K562 (cell line): ENCODE measurements at regions not wholly inside any gene's neighbourhood (a gene's known extent, or its start where the extent isn't known, plus 50 kb on each side); places are given as distances from the start of the nearest gene placed in this dataset.

Experiments
- ATAC-seq: fragments of 200-7000 bp; cut with Tn5 transposase; 3 replicates; pipeline ENCODE4 v1.9.1; 2020; ENCODE audit warnings: moderate library complexity
- BruUV-seq: library from RNA; stranded (reverse); fragments of 400-500 nt; replicated peaks from 2 replicates; lab custom pipeline; 2021; lab: Mats Ljungman, UMichigan
- CTCF ChIA-PET: fragments of 300-600 bp; formaldehyde crosslinking; extraction: SDS; loops from one replicate; lab custom pipeline; 2021; ENCODE audit warnings: low intra/inter-chr PET ratio; lab: Yijun Ruan, JAX
- POLR2A ChIA-PET: fragments of 300-600, 350-650 bp; sonication (Branson Sonifier 250); formaldehyde crosslinking; extraction: SDS; loops from one replicate; lab custom pipeline; 2021; ENCODE audit warnings: antibody characterized with exemption, inconsistent platforms; lab: Yijun Ruan, JAX
- DNase-seq, 4 experiments: peaks; one replicate each; pipeline versions ENCODE4 v3.0.0 to v3.0.0-alpha.2; 2011 to 2018; ENCODE audit warnings: low spot score in 3 of 4, mixed read lengths in 3 of 4; ENCODE audit errors: extremely low read depth in 1 of 4
- FAIRE-seq: peaks from 2 replicates; lab custom pipeline; 2011; peaks lifted over from hg19 to GRCh38; lab: Jason Lieb, UNC
- H2AFZ ChIP-seq: 2 replicates; pipeline ENCODE4 v1.6.0; 2011; ENCODE audit warnings: low read depth, low read length, control low read depth, inconsistent platforms
- H3K27ac ChIP-seq: fragments of 200-600 bp; 3 replicates; pipeline ENCODE4 v1.8.0; 2011; ENCODE audit warnings: low read depth, mild to moderate bottlenecking, control low read depth, inconsistent platforms, low read length, moderate library complexity, mixed read lengths; ENCODE audit errors: extremely low read depth
- H3K27me3 ChIP-seq, 2 experiments: fragments of 300-600 bp in 1 of 2; 2 replicates in 1 of 2; 3 replicates in 1 of 2; pipeline versions ENCODE4 v1.6.0 to v1.8.0; 2011; ENCODE audit warnings: inconsistent platforms in 2 of 2, low read length in 2 of 2, mild to moderate bottlenecking in 1 of 2, mixed read lengths in 1 of 2, moderate library complexity in 1 of 2; ENCODE audit not compliant: control insufficient read depth in 2 of 2, insufficient read depth in 2 of 2
- H3K36me3 ChIP-seq: fragments of 300-600 bp; 3 replicates; pipeline ENCODE4 v1.8.0; 2011; ENCODE audit warnings: mild to moderate bottlenecking, low read length, inconsistent platforms; ENCODE audit not compliant: control insufficient read depth, insufficient read depth
- H3K4me1 ChIP-seq, 2 experiments: fragments of 200-600 bp in 1 of 2; replicated peaks in 1 of 2; 2 replicates in 1 of 2; 3 replicates in 1 of 2; pipeline versions ENCODE4 v1.5.1 to v1.8.0; 2011; ENCODE audit warnings: inconsistent platforms in 2 of 2, low read length in 2 of 2, mild to moderate bottlenecking in 1 of 2, mixed read lengths in 1 of 2, moderate library complexity in 1 of 2; ENCODE audit not compliant: control insufficient read depth in 2 of 2, insufficient read depth in 2 of 2
- H3K4me2 ChIP-seq: 2 replicates; pipeline ENCODE4 v1.6.1; 2011; ENCODE audit warnings: low read length, control low read depth, inconsistent platforms, mixed read lengths; ENCODE audit not compliant: insufficient read depth
- H3K4me3 ChIP-seq: fragments of 200-600 bp; sonication (generic), shearing (Covaris generic); 2 replicates; pipeline ENCODE4 v1.5.1; 2016; ENCODE audit warnings: control low read depth, inconsistent platforms
- H3K79me2 ChIP-seq: fragments of 200-600 bp; 3 replicates; pipeline ENCODE4 v1.8.0; 2011; ENCODE audit warnings: low read length, inconsistent platforms; ENCODE audit not compliant: control insufficient read depth, insufficient read depth
- H3K9ac ChIP-seq, 2 experiments: 2 replicates each; pipeline versions ENCODE4 v1.6.0 to v1.6.1; 2011; ENCODE audit warnings: low read depth in 2 of 2, low read length in 2 of 2, control low read depth in 1 of 2, inconsistent platforms in 1 of 2, mild to moderate bottlenecking in 1 of 2, mixed read lengths in 1 of 2; ENCODE audit not compliant: insufficient read depth in 1 of 2
- H3K9me1 ChIP-seq: one replicate; pipeline ENCODE4 v1.6.0; 2011; ENCODE audit warnings: inconsistent platforms, mild to moderate bottlenecking, low read length, moderate library complexity; ENCODE audit not compliant: control insufficient read depth, insufficient read depth
- H3K9me3 ChIP-seq: replicated peaks from 2 replicates; pipeline ENCODE4 v1.5.1; 2011; ENCODE audit warnings: low read depth, low read length, inconsistent platforms; ENCODE audit not compliant: control insufficient read depth, insufficient read depth
- H4K20me1 ChIP-seq: replicated peaks from 2 replicates; pipeline ENCODE4 v1.6.1; 2011; ENCODE audit warnings: low read length, inconsistent platforms, mixed read lengths; ENCODE audit not compliant: control insufficient read depth, insufficient read depth
- DEAF1 ChIP-seq: fragments of 450-650 bp; formaldehyde crosslinking; IDR thresholded peaks from 2 replicates; pipeline ENCODE4 v1.4.0; 2020; ENCODE audit warnings: mild to moderate bottlenecking, moderate library complexity
- FOS ChIP-seq: IDR thresholded peaks from 3 replicates; pipeline ENCODE4 v1.6.1; 2011; ENCODE audit not compliant: insufficient read length; ENCODE audit errors: extremely low read depth
- FOXM1 ChIP-seq, 2 experiments: fragments of 450-650 bp in 1 of 2; sonication (generic) in 1 of 2; formaldehyde crosslinking in 1 of 2; IDR thresholded peaks; 2 replicates each; pipeline versions ENCODE4 v1.6.1 to v1.9.0; 2017 to 2022; ENCODE audit warnings: low read depth in 2 of 2, mild to moderate bottlenecking in 2 of 2, missing genetic modification reagents in 1 of 2, moderate library complexity in 1 of 2
- MCM3 ChIP-seq: fragments of 450-650 bp; IDR thresholded peaks from 2 replicates; pipeline ENCODE4 v1.6.1; 2016
- MLLT1 ChIP-seq, 2 experiments: fragments of 450-650 bp; IDR thresholded peaks; 2 replicates each; pipeline ENCODE4 v1.6.1; 2016
- POLR2H ChIP-seq: IDR thresholded peaks from 2 replicates; pipeline ENCODE4 v1.6.1; 2016; ENCODE audit warnings: missing genetic modification characterization, low read depth, mild to moderate bottlenecking, control low read depth, missing compliant biosample characterization, moderate library complexity
- PTRF ChIP-seq: fragments of 450-650 bp; IDR thresholded peaks from 2 replicates; pipeline ENCODE4 v1.6.1; 2016; ENCODE audit warnings: mild to moderate bottlenecking, missing genetic modification characterization, missing compliant biosample characterization
- PYGO2 ChIP-seq: fragments of 450-650 bp; IDR thresholded peaks from 2 replicates; pipeline ENCODE4 v1.6.1; 2016; ENCODE audit warnings: mild to moderate bottlenecking, missing genetic modification characterization, moderate library complexity, missing compliant biosample characterization
- ZKSCAN3 ChIP-seq: fragments of 250-450 bp; sonication (Bioruptor Pico); IDR thresholded peaks from 2 replicates; pipeline ENCODE4 v1.4.0; 2020
- ZNF609 ChIP-seq: sonication (generic); formaldehyde crosslinking; IDR thresholded peaks from 2 replicates; pipeline ENCODE4 v1.8.1; 2023; ENCODE audit warnings: missing genetic modification reagents, mild to moderate bottlenecking, borderline replicate concordance
- in situ Hi-C: fragments of 300-500 bp; cut with MboI; formaldehyde crosslinking; loops from 4 replicates; pipeline ENCODE4 v1.15.0; 2018; ENCODE audit warnings: inconsistent platforms, mixed read lengths
- intact Hi-C: fragments of 100-400 bp; cut with micrococcal nuclease; formaldehyde crosslinking; loops from 2 replicates; pipeline ENCODE4 v1.14.2; 2022

- Histone ChIP-seq H3K36me3 (no peaks in the 10 kb centered on the region), H2AFZ (no peak overlapping the region), H3K27ac (no peak overlapping the region), H3K4me1 (no peaks in the 10 kb centered on the region), H4K20me1 (no peaks in the 10 kb centered on the region), H3K9ac (no peak overlapping the region), H3K79me2 (no peaks in the 10 kb centered on the region), H3K4me2 (no peak overlapping the region), H3K9me3 (no peaks in the 10 kb centered on the region), H3K9me1 (no peaks in the 10 kb centered on the region), H3K4me3 (no peak overlapping the region), H3K27me3 (no peaks in the 10 kb centered on the region)
- ATAC-seq, result no peak
- no peak for DNase-seq
- ChIA-PET CTCF (no interaction called here), POLR2A (interaction anchor here (1.1 kb wide), 1 partner anchor 12 kb away, joined by 3 read pairs; no protein-coding TSS in a partner anchor)
- TF ChIP-seq POLR2H (tag), result no peak
- no peak for TF ChIP-seq ZNF609 (CRISPR knock-in tag)
- TF ChIP-seq ZKSCAN3 (CRISPR knock-in tag), result no peak
- no peak for TF ChIP-seq PYGO2 (tag)
- no peak for TF ChIP-seq MLLT1 (IDR thresholded peaks at IDR 0.05)
- TF ChIP-seq MCM3, result no peak
- TF ChIP-seq PTRF (tag), result no peak
- TF ChIP-seq DEAF1 (CRISPR knock-in tag), result no peak
- TF ChIP-seq FOS, result no peak
- no peak for TF ChIP-seq FOXM1 (IDR thresholded peaks at IDR 0.05; ENCODE audit: low read depth)
- no peak for TF ChIP-seq FOXM1 (CRISPR knock-in tag; IDR thresholded peaks at IDR 0.05; ENCODE audit: low read depth)
- no peak for FAIRE-seq
- intact Hi-C loops, result no loop called here
- BruUV-seq, result no TSS peak
- in situ Hi-C loops, result no loop called here
Observed at GRCh38 chr11:112806256-112806655, 155.0 kb upstream of the NCAM1 start.
